ENCODE measurements at regions not wholly inside any gene's neighbourhood (a gene's known extent, or its start where the extent isn't known, plus 50 kb on each side); places are given as distances from the start of the nearest gene placed in this dataset.

DNA sequence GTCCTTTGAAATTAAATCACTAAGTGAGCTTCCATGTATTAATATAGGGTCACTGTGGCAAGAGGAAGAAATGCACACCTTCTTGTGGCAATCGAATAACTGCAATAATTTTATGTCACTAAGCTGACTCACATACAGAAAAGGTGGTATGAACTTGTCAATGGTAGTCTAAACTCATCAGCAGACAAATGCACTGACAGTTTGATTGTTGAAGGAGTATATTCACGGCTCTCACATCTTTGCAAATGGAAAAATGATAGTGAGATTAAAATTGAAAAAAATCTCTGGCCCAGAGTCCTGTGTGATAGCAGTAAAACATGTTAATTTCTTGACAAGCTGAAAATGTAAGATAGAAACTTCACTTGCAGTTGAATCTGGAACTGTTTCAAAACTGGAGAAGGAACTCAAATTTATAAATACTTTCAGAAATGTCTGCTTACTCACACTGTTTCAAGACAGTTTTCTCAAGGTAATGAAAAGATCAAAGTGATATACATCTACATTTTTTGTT, 215.8 kb upstream of the CADM2 start:
- TF ChIP-seq, protein P1, sequence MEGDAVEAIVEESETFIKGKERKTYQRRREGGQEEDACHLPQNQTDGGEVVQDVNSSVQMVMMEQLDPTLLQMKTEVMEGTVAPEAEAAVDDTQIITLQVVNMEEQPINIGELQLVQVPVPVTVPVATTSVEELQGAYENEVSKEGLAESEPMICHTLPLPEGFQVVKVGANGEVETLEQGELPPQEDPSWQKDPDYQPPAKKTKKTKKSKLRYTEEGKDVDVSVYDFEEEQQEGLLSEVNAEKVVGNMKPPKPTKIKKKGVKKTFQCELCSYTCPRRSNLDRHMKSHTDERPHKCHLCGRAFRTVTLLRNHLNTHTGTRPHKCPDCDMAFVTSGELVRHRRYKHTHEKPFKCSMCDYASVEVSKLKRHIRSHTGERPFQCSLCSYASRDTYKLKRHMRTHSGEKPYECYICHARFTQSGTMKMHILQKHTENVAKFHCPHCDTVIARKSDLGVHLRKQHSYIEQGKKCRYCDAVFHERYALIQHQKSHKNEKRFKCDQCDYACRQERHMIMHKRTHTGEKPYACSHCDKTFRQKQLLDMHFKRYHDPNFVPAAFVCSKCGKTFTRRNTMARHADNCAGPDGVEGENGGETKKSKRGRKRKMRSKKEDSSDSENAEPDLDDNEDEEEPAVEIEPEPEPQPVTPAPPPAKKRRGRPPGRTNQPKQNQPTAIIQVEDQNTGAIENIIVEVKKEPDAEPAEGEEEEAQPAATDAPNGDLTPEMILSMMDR (IDR thresholded peaks at IDR 0.05; ENCODE audit: low read depth, low read length): no peak
- no peak for TF ChIP-seq EZH2phosphoT487 (IDR thresholded peaks at IDR 0.05; ENCODE audit: low read depth)
- Histone ChIP-seq H4K20me1 (ENCODE audit: insufficient read depth, low read length) (no peaks in the 10 kb centered on the region), H3K4me1 (ENCODE audit: low read length) (peaks cover 12% of the 10 kb centered on the region), H3K4me2 (ENCODE audit: low read length) (no peak overlapping the region), H3K79me2 (ENCODE audit: low read length) (no peaks in the 10 kb centered on the region), H3K36me3 (replicated peaks; ENCODE audit: low read depth, low read length) (no peaks in the 10 kb centered on the region), H2AFZ (ENCODE audit: low read depth, low read length) (no peak overlapping the region), H3K27ac (ENCODE audit: low read length) (no peak overlapping the region), H3K4me3 (ENCODE audit: low read length) (no peak overlapping the region), H3K9me3 (ENCODE audit: insufficient read depth, low read length) (no peaks in the 10 kb centered on the region), H3K27me3 (ENCODE audit: low read depth, low read length) (no peaks in the 10 kb centered on the region), H3K9ac (ENCODE audit: low read length) (no peak overlapping the region)

DNA sequence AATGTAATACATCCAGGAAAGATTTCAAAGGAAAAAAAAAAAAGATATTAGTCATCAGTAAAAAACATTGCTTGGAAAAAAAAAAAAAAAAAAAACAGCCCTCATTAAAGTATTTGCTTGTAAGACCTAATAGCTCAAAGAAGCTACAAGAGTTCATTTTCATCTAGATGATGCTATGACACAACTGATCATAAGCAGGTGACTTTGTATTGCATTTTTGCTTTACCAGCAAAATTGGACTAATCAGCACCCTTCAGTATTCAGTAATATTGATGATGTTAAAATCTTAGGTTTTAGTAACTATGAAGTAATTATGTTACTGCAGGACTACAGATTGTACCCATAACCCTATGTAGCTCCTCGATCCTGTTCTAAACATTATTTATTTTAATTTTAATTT, 214.7 kb upstream of the CADM2 start:
- Histone ChIP-seq H3K79me2 (ENCODE audit: low read length) (no peaks in the 10 kb centered on the region), H2AFZ (ENCODE audit: low read depth, low read length) (no peak overlapping the region), H3K9me3 (ENCODE audit: insufficient read depth, low read length) (no peaks in the 10 kb centered on the region), H3K9ac (ENCODE audit: low read length) (no peak overlapping the region), H3K4me1 (ENCODE audit: low read length) (0 out of 2 replicates have a peak, but pooled peaks cover 6% of the 10 kb centered on the region), H4K20me1 (ENCODE audit: insufficient read depth, low read length) (no peaks in the 10 kb centered on the region), H3K27ac (ENCODE audit: low read length) (no peak overlapping the region), H3K36me3 (replicated peaks; ENCODE audit: low read depth, low read length) (no peaks in the 10 kb centered on the region), H3K4me2 (ENCODE audit: low read length) (no peak overlapping the region), H3K4me3 (ENCODE audit: low read length) (no peak overlapping the region), H3K27me3 (ENCODE audit: low read depth, low read length) (no peaks in the 10 kb centered on the region)
- no peak for TF ChIP-seq EZH2phosphoT487 (IDR thresholded peaks at IDR 0.05; ENCODE audit: low read depth)
- TF ChIP-seq, protein P1 (IDR thresholded peaks at IDR 0.05; ENCODE audit: low read depth, low read length): no peak

DNA sequence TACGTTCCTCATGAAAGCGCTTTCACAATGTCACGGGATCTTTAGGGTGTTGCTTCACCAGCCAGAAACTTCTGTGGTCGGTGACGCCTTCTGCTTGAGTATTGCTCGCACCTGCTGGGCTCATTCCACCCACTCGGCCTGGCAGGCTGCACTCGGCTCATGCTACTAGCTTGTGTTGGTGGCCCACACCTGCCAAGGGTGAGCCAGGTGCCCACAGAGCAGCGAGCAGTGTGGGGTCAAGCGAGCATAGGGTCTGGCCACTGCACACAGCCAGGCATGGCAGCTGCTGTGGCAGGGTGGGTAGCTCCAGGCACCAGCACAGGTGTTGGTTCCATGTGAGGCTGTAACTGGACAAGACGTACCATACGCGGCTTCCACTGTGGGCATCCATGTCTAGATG, 202.9 kb upstream of the CADM2 start:
- H3K36me3 ChIP-seq (replicated peaks; ENCODE audit: low read depth, low read length): no peaks in the 10 kb centered on the region
- no peaks in the 10 kb centered on the region for H3K79me2 ChIP-seq (ENCODE audit: low read length)
- H3K27me3 ChIP-seq (ENCODE audit: low read depth, low read length): no peaks in the 10 kb centered on the region
- no peak overlapping the region for H2AFZ ChIP-seq (ENCODE audit: low read depth, low read length)
- no peak overlapping the region for H3K9ac ChIP-seq (ENCODE audit: low read length)
- no peak overlapping the region for H3K27ac ChIP-seq (ENCODE audit: low read length)
- H3K4me2 ChIP-seq (ENCODE audit: low read length): no peak overlapping the region
- H3K4me3 ChIP-seq (ENCODE audit: low read length): no peak overlapping the region
- no peak for TF ChIP-seq EZH2phosphoT487 (IDR thresholded peaks at IDR 0.05; ENCODE audit: low read depth)
- TF ChIP-seq, protein P1 (IDR thresholded peaks at IDR 0.05; ENCODE audit: low read depth, low read length): no peak
- H4K20me1 ChIP-seq (ENCODE audit: insufficient read depth, low read length): no peaks in the 10 kb centered on the region
- no peaks in the 10 kb centered on the region for H3K9me3 ChIP-seq (ENCODE audit: insufficient read depth, low read length)
- H3K4me1 ChIP-seq (ENCODE audit: low read length): no peaks in the 10 kb centered on the region

DNA sequence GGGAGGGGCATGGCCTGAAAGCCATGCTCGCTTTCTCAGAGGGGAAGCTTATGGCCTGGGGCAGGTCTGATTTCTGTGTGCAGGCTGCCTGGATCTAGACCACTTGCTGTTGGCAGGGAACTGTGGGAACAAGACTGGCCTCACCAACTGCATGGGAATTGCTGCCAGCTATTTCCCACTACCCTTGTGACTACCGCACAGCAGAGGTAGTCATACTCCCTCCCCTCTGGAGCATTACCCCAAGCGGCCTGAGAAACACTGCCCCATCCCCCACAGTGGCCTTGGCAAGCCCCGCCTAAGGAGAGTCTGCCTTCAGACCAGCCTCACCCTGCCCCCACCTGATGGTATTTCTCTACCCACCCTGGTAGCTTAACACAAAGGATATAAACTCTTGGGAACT, 199.4 kb upstream of the CADM2 start:
- Histone ChIP-seq H3K36me3 (replicated peaks; ENCODE audit: low read depth, low read length) (no peaks in the 10 kb centered on the region), H3K4me3 (ENCODE audit: low read length) (no peak overlapping the region), H3K9ac (ENCODE audit: low read length) (no peak overlapping the region), H3K79me2 (ENCODE audit: low read length) (no peaks in the 10 kb centered on the region), H2AFZ (ENCODE audit: low read depth, low read length) (no peak overlapping the region), H3K4me1 (ENCODE audit: low read length) (no peaks in the 10 kb centered on the region), H3K27me3 (ENCODE audit: low read depth, low read length) (no peaks in the 10 kb centered on the region), H4K20me1 (ENCODE audit: insufficient read depth, low read length) (no peaks in the 10 kb centered on the region), H3K9me3 (ENCODE audit: insufficient read depth, low read length) (no peaks in the 10 kb centered on the region), H3K27ac (ENCODE audit: low read length) (no peak overlapping the region), H3K4me2 (ENCODE audit: low read length) (no peak overlapping the region)
- TF ChIP-seq, protein P1 (IDR thresholded peaks at IDR 0.05; ENCODE audit: low read depth, low read length): no peak
- no peak for TF ChIP-seq EZH2phosphoT487 (IDR thresholded peaks at IDR 0.05; ENCODE audit: low read depth)
